Subcutaneous abdominal adipose tissue (tissue), 5 donors: ENCODE measurements at regions not wholly inside any gene's neighbourhood (a gene's known extent, or its start where the extent isn't known, plus 50 kb on each side); places are given as distances from the start of the nearest gene placed in this dataset.
"Not testable (repeated sequence)": the region's sequence is repeated elsewhere in the genome, so short reads cannot be mapped to it uniquely, and the experiment has no call there.

Experiments used
- H3K27ac ChIP-seq: one replicate; pipeline ENCODE4 v1.7.0; 2013; ENCODE audit warnings: low read depth, mild to moderate bottlenecking, inconsistent platforms, low read length, moderate library complexity
- H3K27me3 ChIP-seq, 5 donors: one replicate each; pipeline ENCODE4 v1.7.0; 2013; ENCODE audit warnings: low read length in 5 of 5, inconsistent platforms in 1 of 5; ENCODE audit not compliant: control insufficient read depth in 5 of 5, insufficient read depth in 4 of 5
- H3K36me3 ChIP-seq, 5 donors: one replicate each; pipeline ENCODE4 v1.7.0; 2013; ENCODE audit warnings: low read length in 5 of 5; ENCODE audit not compliant: control insufficient read depth in 5 of 5, insufficient read depth in 5 of 5
- H3K4me1 ChIP-seq, 5 donors: one replicate each; pipeline ENCODE4 v1.7.0; 2013; ENCODE audit warnings: low read length in 5 of 5, mild to moderate bottlenecking in 3 of 5, moderate library complexity in 1 of 5; ENCODE audit not compliant: control insufficient read depth in 5 of 5, insufficient read depth in 5 of 5
- H3K4me3 ChIP-seq, 5 donors: one replicate each; pipeline ENCODE4 v1.7.0; 2013; ENCODE audit warnings: low read length in 5 of 5, low read depth in 1 of 5
- H3K9ac ChIP-seq, 5 donors: one replicate each; pipeline ENCODE4 v1.7.0; 2013; ENCODE audit warnings: low read length in 5 of 5, mild to moderate bottlenecking in 4 of 5, moderate library complexity in 3 of 5
- H3K9me3 ChIP-seq, 5 donors: one replicate each; pipeline ENCODE4 v1.7.0; 2013; ENCODE audit warnings: low read length in 5 of 5; ENCODE audit not compliant: control insufficient read depth in 5 of 5
- donor health status: healthy.
- donor health status: healthy.
- donor health status: healthy.
- donor health status: healthy.
- donor health status: healthy.

DNA sequence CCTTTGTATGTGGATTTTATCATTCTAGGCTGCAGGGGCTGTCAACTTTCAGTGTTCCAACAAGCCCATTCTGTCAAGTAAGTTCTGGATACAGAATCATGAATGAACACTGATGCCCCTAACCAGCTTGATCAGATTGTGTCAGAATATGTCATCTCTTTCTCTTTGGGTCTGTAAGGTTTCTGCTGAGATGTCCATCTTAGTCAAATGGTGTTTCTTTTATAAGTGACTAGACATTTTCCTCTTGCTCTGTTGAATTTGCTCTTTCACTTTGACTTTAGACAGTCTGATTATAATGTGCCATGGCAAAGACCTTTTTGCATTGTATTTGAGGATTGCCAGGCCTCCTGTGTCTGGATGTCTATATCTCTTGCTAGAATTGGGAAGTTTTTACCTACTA lies 660.9 kb upstream of the CBLB start:
- Histone ChIP-seq H3K9me3 (no peaks in the 10 kb centered on the region), H3K27ac (no peak overlapping the region), H3K27me3 (no peaks in the 10 kb centered on the region), H3K4me1 (peaks cover 0 to 11% (median 3%) of the 10 kb centered on the region in 5 donors), H3K4me3 (no peak overlapping the region), H3K36me3 (no peaks in the 10 kb centered on the region), H3K9ac (no peak overlapping the region)

DNA sequence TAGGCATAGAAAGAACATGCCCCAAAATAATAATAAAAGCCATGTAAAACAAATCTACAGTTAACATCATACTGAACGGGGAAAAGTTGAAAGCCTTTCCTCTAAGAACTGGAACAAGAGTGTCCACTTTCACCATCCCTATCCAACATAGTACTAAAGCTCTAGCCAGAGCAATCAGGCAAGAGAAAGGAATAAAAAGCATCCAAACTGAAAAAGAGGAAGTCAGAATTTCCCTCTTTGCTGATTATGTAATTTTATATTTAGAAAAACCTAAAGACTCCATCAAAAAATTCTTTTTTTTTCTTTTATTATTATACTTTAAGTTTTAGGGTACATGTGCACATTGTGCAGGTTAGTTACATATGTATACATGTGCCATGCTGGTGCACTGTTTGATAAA lies 661.6 kb upstream of the CBLB start:
- H3K4me3 ChIP-seq: no peak overlapping the region
- no peaks in the 10 kb centered on the region for H3K27me3 ChIP-seq
- no peak overlapping the region for H3K27ac ChIP-seq
- H3K36me3 ChIP-seq: no peaks in the 10 kb centered on the region
- H3K9me3 ChIP-seq: no peaks in the 10 kb centered on the region
- peaks cover 0 to 11% (median 3%) of the 10 kb centered on the region in 5 donors for H3K4me1 ChIP-seq
- no peak overlapping the region for H3K9ac ChIP-seq

DNA sequence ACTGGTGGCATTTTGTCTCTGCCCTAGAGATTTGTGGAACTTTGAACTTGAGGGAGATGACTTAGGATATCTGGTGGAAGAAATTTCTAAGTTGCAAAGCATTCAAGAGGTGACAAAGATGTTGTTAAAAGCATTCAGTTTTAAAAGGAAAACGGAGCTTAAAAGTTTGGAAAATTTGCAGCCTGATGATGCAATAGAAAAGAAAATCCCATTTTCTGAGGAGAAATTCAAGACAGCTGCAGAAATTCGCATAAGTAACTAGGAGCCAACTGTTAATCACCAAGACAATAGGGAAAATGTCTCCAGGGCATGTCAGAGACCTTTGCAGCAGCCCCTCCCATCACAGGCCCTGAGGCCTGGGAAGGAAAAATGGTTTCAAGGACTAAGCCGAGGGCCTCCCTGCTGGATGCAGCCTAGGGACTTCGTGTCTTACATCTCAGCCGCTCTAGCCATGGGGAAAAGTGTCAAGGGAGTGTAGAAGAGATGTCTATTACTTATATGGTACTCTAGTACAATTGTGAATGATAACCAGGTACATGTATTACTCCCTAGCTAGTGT lies 663.0 kb upstream of the CBLB start:
- H3K9ac ChIP-seq, H3K36me3 ChIP-seq, H3K27me3 ChIP-seq, H3K9me3 ChIP-seq, H3K4me3 ChIP-seq, H3K27ac ChIP-seq: not testable (repeated sequence)
- H3K4me1 ChIP-seq: peaks cover 0 to 11% (median 3%) of the 10 kb centered on the region in 5 donors

DNA sequence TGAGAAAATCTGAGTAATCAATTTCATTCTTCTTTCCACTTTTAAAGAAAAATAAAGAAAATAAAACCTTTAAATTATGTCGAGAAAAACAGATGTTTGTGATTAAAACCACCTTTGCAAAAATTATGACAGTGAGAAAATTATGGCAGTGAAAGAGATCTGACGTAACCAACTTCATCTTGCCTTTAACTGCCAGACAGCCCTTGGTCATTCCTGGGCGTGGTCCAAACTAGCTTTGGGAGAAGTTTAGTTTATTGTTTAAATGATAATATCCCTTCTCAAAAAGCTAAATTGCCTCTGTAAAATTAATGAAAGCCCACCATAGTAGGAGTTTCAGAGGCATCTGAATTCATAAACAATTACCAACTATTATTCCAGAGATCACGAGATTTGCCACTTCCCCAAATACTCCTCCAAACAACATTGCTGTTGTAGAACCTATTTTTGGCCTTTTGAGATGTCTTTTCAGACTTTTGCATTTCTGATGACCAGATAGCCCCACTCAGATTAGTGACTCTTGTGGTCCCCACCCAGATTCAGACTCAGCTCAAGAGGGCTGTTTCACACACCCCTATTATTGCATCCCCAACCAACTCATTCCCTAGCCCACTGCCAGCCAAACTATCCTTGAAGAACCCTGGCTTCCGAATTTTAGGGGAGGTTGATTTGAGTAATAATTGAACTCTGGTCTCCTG lies 664.4 kb upstream of the CBLB start:
- Histone ChIP-seq H3K4me1 (peaks cover 0 to 11% (median 3%) of the 10 kb centered on the region in 5 donors), H3K9ac (no peak overlapping the region)

DNA sequence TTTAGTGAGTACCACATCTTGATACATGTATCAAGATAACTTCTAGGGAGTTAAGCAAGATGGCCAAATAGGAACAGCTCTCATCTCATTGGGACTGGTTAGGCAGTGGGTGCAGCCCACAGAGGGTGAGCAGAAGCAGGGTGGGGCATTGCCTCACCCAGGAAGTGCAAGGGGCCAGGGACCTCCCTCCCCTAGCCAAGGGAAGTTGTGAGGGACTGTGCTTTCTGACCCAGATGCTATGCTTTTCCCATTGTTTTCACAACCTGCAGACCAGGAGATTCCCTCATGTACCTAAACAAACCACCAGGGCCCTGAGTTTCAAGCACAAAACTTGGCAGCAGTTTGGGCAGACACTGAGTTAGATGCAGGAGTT lies 665.0 kb upstream of the CBLB start:
- Histone ChIP-seq H3K27ac (no peak overlapping the region), H3K27me3 (no peaks in the 10 kb centered on the region), H3K9me3 (no peaks in the 10 kb centered on the region), H3K4me3 (no peak overlapping the region), H3K9ac (no peak overlapping the region), H3K36me3 (no peaks in the 10 kb centered on the region), H3K4me1 (peaks cover 0 to 11% (median 3%) of the 10 kb centered on the region in 5 donors)

More for the DNA sequence above, 664.4 kb upstream of the CBLB start:
- H3K27ac ChIP-seq: no peak overlapping the region
- H3K36me3 ChIP-seq: no peaks in the 10 kb centered on the region
- no peaks in the 10 kb centered on the region for H3K27me3 ChIP-seq
- no peak overlapping the region for H3K4me3 ChIP-seq
- no peaks in the 10 kb centered on the region for H3K9me3 ChIP-seq

DNA sequence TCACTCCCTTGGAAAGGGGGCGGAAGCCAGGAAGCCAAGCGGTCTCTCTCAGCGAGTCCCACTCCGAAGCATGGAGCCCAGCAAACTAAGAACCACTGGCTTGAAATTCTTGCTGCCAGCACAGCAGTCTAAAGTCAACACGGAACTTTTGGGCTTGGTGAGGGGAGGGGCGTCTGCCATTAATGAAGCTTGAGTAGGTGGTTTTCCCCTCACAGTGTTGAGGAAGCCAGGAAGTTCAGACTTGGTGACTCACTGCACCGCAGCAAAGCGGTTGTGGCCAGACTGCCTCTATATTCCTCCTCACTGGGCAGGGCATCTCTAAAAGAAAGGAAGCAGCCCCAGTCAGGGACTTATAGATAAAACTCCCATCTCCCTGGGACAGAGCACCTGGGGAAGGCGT lies 665.4 kb upstream of the CBLB start:
- Histone ChIP-seq H3K27ac (no peak overlapping the region), H3K4me1 (peaks cover 0 to 11% (median 3%) of the 10 kb centered on the region in 5 donors), H3K27me3 (no peaks in the 10 kb centered on the region), H3K9me3 (no peaks in the 10 kb centered on the region), H3K9ac (no peak overlapping the region), H3K36me3 (no peaks in the 10 kb centered on the region), H3K4me3 (no peak overlapping the region)

DNA sequence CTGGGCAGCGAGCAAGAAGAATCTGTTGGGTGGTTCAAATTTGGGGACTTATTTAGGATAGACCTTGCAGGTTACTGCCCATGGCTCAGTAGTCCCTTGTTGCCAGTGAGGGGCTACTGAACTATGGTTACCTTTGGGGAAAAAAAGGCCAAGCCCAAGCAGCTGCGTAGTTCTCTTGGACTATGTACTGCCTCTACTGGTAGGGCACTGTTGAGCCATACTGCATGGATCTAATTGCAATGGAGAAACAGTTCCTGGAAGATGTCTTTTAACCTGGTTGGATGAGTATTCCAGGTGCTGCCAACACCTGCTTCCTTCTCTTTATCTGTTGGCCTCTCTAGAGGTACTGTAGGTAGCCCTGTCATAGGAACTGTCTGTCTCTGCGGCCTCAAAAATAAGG lies 671.9 kb upstream of the CBLB start:
- Histone ChIP-seq H3K4me1 (no peaks in the 10 kb centered on the region), H3K9ac (no peak overlapping the region), H3K27ac (no peak overlapping the region), H3K36me3 (no peaks in the 10 kb centered on the region), H3K9me3 (peaks cover 0 to 2% (median 0%) of the 10 kb centered on the region in 5 donors), H3K27me3 (no peaks in the 10 kb centered on the region), H3K4me3 (no peak overlapping the region)

DNA sequence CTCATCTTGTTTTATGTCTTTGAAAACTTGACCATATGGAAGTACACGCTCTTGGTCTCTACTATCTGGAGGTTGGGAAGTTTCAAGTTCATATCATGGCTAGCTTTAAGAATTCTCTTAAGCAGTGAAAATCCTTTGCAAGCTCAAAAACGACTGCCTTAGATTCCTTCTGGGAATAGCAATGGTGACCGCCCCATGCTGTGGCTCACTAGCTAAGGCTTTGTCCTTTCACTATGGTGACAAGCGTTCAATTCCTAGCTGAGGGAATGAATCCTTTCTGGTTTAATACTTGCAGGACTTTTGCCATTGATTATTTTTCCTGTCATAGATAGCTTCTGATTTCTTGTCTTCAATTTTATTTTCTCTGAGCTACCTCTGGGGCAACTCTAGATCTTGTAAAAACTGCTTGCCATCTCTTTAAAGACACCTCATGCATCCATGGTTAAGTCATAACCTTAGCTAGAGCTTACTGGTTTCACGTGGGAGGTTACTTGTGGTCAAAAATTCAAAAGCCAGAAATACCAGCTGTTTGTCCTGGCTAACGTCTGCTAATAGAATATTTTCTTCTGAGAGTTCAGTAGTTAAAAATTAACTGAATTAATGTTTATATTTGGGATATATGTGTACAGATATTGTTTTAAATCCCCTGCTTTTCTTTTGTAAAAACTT lies 673.4 kb upstream of the CBLB start:
- no peak overlapping the region for H3K9ac ChIP-seq
- H3K27ac ChIP-seq: no peak overlapping the region
- peaks cover 0 to 2% (median 0%) of the 10 kb centered on the region in 5 donors for H3K9me3 ChIP-seq
- H3K4me3 ChIP-seq: no peak overlapping the region
- H3K27me3 ChIP-seq: no peaks in the 10 kb centered on the region
- no peaks in the 10 kb centered on the region for H3K36me3 ChIP-seq
- no peaks in the 10 kb centered on the region for H3K4me1 ChIP-seq

DNA sequence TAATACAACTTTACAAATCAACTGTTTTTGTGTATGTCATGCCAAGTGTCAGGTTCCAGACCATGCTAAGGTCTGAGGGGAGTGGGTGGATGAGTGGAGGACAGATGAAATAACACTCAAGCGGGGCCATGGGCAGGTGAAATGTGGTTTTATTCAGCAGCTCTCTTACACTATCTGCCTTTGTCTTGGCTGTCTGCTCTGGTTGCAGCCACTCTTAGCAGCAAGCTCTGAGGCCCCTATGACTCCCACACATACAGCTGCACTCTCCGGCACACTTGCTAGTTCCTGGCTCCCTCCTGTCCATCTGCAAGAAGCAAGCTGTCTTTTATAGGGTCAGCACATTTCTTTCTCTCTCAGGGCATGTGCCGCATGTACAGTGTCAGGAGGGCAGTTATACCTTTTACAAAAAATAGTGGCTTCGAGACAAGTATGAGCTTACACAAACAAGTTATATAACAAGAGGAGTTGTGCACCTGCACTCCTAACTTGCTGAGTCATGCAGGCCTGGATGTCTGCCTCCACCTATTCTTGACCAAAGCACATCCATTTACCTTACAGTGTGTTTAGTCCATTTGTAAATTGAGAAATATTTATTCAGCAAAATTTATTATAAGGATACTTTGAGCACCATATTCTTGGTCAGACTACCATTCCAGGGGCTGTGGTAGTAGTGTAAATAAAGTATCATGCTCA lies 683.7 kb upstream of the CBLB start:
- H3K36me3 ChIP-seq: no peaks in the 10 kb centered on the region
- no peaks in the 10 kb centered on the region for H3K4me1 ChIP-seq
- no peak overlapping the region for H3K4me3 ChIP-seq
- H3K27me3 ChIP-seq: no peaks in the 10 kb centered on the region
- no peak overlapping the region for H3K9ac ChIP-seq
- no peak overlapping the region for H3K27ac ChIP-seq
- no peaks in the 10 kb centered on the region for H3K9me3 ChIP-seq

DNA sequence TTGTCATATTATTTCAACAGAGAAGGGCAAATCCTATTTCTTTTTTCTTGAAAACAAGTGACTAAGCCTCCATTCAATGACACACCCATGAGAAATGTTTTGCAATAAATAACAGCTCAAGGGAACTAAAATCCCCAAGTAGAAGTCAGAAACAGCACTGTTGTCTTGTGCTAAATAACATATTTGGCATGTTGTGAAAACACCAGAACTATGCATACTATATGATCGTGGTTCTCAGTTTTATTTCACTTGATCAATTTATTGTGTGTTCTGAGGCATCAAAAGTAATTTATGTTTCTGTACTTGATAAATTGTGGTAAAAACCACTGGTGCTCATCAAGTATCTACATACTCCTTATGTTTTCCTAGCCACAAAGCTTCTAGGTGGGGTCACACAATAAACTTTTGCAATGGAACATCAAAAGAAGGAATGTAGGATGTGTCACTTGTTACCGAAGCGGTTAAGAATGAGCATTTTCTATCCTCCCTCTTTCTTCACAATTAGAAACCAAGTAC lies 691.7 kb upstream of the CBLB start:
- Histone ChIP-seq H3K4me3 (no peak overlapping the region), H3K36me3 (no peaks in the 10 kb centered on the region), H3K9me3 (no peaks in the 10 kb centered on the region), H3K27me3 (no peaks in the 10 kb centered on the region), H3K4me1 (peaks cover 0 to 12% (median 2%) of the 10 kb centered on the region in 5 donors), H3K9ac (no peak overlapping the region), H3K27ac (no peak overlapping the region)
